ENCODE measurements at regions not wholly inside any gene's neighbourhood (a gene's known extent, or its start where the extent isn't known, plus 50 kb on each side); places are given as distances from the start of the nearest gene placed in this dataset.
"Not testable (repeated sequence)": the region's sequence is repeated elsewhere in the genome, so short reads cannot be mapped to it uniquely, and the experiment has no call there.

DNA sequence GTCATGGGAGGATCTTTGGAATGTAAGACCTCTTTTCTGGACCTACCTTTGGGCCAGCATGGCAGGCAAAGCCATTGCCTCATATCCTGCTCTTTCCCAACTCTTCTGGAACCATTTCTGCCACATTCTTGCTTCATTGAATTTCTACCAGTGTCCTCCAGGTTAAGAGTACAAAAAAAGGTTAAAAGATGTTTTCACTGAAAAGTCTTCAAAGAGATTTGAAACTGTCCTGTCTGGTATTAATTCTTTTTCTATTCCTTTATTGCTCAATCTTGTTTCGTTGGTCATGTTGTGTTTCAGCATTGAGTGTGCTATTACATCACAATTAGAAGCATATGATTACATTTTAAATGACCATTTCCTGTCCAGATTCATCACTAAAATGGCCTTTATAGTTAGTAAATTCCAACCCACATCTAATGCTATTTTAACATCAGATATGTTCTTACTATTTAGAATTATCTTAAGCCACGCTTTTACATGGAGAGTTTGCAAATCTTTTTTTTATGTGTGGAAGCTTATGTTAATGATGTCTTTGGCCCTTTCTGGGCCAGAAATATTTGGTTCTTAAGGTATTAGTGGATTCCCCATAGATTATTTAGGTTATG, 450.9 kb downstream of the GJA1 start:
- POLR2A ChIA-PET, result no interaction called here
- CTCF ChIA-PET, result no interaction called here
- TF ChIP-seq, protein P1, sequence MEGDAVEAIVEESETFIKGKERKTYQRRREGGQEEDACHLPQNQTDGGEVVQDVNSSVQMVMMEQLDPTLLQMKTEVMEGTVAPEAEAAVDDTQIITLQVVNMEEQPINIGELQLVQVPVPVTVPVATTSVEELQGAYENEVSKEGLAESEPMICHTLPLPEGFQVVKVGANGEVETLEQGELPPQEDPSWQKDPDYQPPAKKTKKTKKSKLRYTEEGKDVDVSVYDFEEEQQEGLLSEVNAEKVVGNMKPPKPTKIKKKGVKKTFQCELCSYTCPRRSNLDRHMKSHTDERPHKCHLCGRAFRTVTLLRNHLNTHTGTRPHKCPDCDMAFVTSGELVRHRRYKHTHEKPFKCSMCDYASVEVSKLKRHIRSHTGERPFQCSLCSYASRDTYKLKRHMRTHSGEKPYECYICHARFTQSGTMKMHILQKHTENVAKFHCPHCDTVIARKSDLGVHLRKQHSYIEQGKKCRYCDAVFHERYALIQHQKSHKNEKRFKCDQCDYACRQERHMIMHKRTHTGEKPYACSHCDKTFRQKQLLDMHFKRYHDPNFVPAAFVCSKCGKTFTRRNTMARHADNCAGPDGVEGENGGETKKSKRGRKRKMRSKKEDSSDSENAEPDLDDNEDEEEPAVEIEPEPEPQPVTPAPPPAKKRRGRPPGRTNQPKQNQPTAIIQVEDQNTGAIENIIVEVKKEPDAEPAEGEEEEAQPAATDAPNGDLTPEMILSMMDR (IDR thresholded peaks at IDR 0.05; ENCODE audit: control extremely low read depth, extremely low read depth, low read depth, missing control alignments), result no peak
- no peak for DNase-seq (ENCODE audit: extremely low spot score)

DNA sequence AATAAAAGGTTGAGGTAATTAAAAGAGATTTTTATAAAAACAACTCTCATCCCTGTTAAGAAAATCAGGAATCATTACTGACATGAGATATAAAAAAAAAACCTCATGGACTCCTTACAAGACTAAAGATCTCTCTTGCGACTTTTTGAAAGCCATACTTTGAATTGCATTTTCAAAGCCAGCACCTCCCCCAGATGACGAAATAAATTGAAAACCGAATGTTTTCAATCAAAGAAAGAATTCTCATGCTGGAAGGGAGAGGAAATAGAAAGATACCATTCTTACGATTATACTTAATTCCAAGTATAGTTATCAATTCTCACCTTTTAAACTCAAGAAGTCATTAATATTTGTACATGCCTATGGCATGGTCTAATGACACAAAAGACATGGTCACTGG, 452.3 kb downstream of the GJA1 start:
- CTCF ChIA-PET, result no interaction called here
- no peak for DNase-seq (ENCODE audit: extremely low spot score)
- POLR2A ChIA-PET, result no interaction called here
- TF ChIP-seq, protein P1 (IDR thresholded peaks at IDR 0.05; ENCODE audit: control extremely low read depth, extremely low read depth, low read depth, missing control alignments), result no peak

DNA sequence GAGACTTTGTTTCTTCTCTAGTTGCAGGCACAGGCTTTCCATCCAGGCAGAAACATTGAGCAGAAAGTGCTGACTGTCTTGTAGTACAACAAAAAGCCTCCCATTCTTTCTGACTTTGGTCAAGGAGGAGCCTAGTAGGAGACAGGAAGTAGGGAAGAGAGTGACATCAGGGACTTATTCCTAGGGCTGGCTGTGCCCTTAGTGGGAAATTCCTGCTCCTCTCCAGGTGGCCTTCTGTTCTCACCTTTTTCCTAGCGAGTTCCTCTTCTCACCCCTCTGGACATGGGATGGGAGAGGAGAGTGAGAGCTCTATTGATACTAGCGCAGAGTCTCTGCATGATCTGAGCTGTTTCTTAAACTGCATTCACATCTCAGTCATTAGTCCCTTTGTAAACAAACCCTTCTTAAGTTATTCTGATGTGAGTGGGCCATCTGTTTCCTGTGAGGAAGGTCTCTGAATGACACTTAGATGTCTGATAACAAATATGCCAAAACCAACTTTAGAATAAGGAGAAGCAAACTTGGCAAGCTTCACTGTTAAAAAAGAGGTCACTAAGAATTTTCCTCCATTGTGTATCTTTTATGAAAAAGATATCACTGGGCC, 455.0 kb downstream of the GJA1 start:
- DNase-seq (ENCODE audit: extremely low spot score), result no peak
- ChIA-PET CTCF (interaction anchor here (1.6 kb wide), 1 partner anchor 11 kb away, joined by 4 read pairs; no protein-coding TSS in a partner anchor), POLR2A (no interaction called here)
- TF ChIP-seq, protein P1 (IDR thresholded peaks at IDR 0.05; ENCODE audit: control extremely low read depth, extremely low read depth, low read depth, missing control alignments), result no peak

DNA sequence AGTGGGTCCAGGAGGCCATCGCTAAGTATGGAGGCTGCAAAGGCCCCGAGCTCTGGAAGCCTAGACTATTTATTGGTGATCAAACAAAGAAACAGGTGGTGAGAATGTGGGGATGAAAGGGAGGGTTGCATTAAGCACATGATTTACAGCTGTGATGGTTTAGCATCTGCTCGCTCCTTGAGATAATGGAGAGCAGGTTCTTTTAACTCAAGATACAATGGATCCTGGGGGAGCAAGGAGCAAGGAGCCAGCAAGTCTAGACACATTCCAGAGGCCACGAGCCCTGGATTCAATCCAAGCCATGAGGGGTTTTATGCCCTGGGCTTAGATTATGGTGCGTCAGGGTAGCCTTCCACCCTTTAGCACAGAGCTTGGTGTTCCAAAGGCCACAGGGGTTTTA, 460.3 kb downstream of the GJA1 start:
- CTCF ChIA-PET; POLR2A ChIA-PET; DNase-seq (ENCODE audit: extremely low spot score): not testable (repeated sequence)

DNA sequence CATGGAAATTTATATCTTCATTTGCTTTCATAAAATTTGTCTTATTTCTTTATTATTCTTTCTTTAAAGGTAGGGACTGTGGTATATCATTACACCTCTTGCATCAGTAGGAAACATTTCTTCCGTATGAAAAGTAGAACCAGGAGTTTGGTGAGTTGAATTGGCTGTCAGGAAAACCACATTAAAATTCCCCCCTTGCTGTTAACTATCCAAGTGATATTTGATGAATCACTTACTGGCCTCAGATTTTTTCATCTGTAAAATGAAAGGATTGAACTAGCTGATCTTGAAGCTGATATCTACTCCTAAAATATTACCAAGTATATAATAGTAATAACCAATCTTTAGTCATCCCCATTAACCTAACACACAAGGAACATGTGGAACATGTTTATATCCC, 460.9 kb downstream of the GJA1 start:
- ChIA-PET CTCF (no interaction called here), POLR2A (no interaction called here)
- TF ChIP-seq, protein P1 (IDR thresholded peaks at IDR 0.05; ENCODE audit: control extremely low read depth, extremely low read depth, low read depth, missing control alignments), result no peak
- no peak for DNase-seq (ENCODE audit: extremely low spot score)

DNA sequence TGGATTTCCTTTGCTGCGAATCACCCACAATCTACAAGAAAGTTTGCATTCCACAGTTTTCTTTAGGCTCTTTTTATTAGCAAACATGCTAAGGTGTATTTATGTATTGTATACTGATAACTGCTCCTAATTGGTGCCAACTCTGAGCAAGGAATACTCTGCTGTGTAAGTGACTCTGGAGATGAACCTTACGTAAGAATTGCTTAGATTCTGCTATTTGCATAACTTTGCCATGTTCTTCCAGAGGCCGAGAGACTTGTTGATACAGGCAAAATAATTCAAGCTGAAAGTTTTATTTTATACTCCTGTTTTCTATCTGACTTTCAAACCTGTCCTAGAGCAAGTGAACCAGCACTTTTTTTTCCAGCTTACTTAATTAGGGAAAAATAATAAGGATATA, 461.3 kb downstream of the GJA1 start:
- TF ChIP-seq, protein P1 (IDR thresholded peaks at IDR 0.05; ENCODE audit: control extremely low read depth, extremely low read depth, low read depth, missing control alignments), result no peak
- POLR2A ChIA-PET, result no interaction called here
- CTCF ChIA-PET, result no interaction called here
- DNase-seq (ENCODE audit: extremely low spot score), result no peak

DNA sequence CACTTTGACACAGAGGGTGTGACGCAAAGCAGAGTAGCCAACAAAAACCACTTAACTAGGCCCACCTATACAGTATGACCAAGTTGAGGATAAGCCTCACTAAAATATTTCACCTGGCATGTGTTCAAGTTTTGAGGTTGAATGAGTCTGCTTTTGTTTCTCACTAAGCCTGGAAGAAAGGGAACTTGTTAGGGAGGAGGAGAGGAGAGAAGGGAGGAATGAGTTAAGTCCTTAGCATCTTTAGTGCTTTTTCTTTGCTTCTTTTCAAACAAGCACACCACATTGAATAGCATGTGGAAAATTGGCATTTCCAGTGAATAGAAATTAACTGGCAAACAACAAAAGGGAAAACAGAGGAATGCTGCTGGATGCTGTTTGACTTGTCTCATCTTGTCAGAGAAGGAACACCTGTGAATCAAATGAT, 461.9 kb downstream of the GJA1 start:
- TF ChIP-seq, protein P1 (IDR thresholded peaks at IDR 0.05; ENCODE audit: control extremely low read depth, extremely low read depth, low read depth, missing control alignments), result no peak
- POLR2A ChIA-PET, result no interaction called here
- CTCF ChIA-PET, result no interaction called here
- no peak for DNase-seq (ENCODE audit: extremely low spot score)
